ENCODE measurements at regions not wholly inside any gene's neighbourhood (a gene's known extent, or its start where the extent isn't known, plus 50 kb on each side); places are given as distances from the start of the nearest gene placed in this dataset.
"Not testable (repeated sequence)": the region's sequence is repeated elsewhere in the genome, so short reads cannot be mapped to it uniquely, and the experiment has no call there.

GRCh38 chr3:182331341-182331740, 462.0 kb upstream of the ATP11B start:
- no peak for DNase-seq (ENCODE audit: low read depth)

GRCh38 chr3:182342252-182342651, 451.1 kb upstream of the ATP11B start:
- DNase-seq (ENCODE audit: low read depth) = no peak

GRCh38 chr3:182344026-182344425, 449.3 kb upstream of the ATP11B start:
- not testable (repeated sequence) for DNase-seq (ENCODE audit: low read depth)

GRCh38 chr3:182349051-182349450, 444.3 kb upstream of the ATP11B start:
- DNase-seq (ENCODE audit: low read depth) = no peak

GRCh38 chr3:182349951-182350517, 443.3 kb upstream of the ATP11B start:
- no peak for DNase-seq (ENCODE audit: low read depth)

- DNase-seq (ENCODE audit: low read depth) = no peak
Measured at GRCh38 chr3:182357928-182358327, 435.4 kb upstream of the ATP11B start.

- no peak for DNase-seq (ENCODE audit: low read depth)
Measured at GRCh38 chr3:182364323-182364722, 429.0 kb upstream of the ATP11B start.

GRCh38 chr3:182364723-182365650, 428.3 kb upstream of the ATP11B start:
- no peak for DNase-seq (ENCODE audit: low read depth)

- no peak for DNase-seq (ENCODE audit: low read depth)
Measured at GRCh38 chr3:182366746-182367145, 426.6 kb upstream of the ATP11B start.

GRCh38 chr3:182369861-182370260, 423.4 kb upstream of the ATP11B start:
- no peak for DNase-seq (ENCODE audit: low read depth)

GRCh38 chr3:182370949-182371348, 422.4 kb upstream of the ATP11B start:
- DNase-seq (ENCODE audit: low read depth) = no peak

- no peak for DNase-seq (ENCODE audit: low read depth)
Measured at GRCh38 chr3:182375916-182376315, 417.4 kb upstream of the ATP11B start.

GRCh38 chr3:182382112-182382857, 411.0 kb upstream of the ATP11B start:
- no peak for DNase-seq (ENCODE audit: low read depth)

GRCh38 chr3:182384221-182384620, 409.1 kb upstream of the ATP11B start:
- DNase-seq (ENCODE audit: low read depth) = no peak

GRCh38 chr3:182385356-182385755, 407.9 kb upstream of the ATP11B start:
- DNase-seq (ENCODE audit: low read depth) = no peak

- DNase-seq (ENCODE audit: low read depth) = no peak
Measured at GRCh38 chr3:182388506-182388905, 404.8 kb upstream of the ATP11B start.

GRCh38 chr3:182389071-182389815, 404.1 kb upstream of the ATP11B start:
- DNase-seq (ENCODE audit: low read depth) = no peak

- no peak for DNase-seq (ENCODE audit: low read depth)
Measured at GRCh38 chr3:182390421-182390820, 402.9 kb upstream of the ATP11B start.

GRCh38 chr3:182392182-182392937, 400.9 kb upstream of the ATP11B start:
- no peak for DNase-seq (ENCODE audit: low read depth)

GRCh38 chr3:182393151-182393550, 400.2 kb upstream of the ATP11B start:
- no peak for DNase-seq (ENCODE audit: low read depth)

- no peak for DNase-seq (ENCODE audit: low read depth)
Measured at GRCh38 chr3:182393830-182394367, 399.4 kb upstream of the ATP11B start.
